ENCODE measurements at regions not wholly inside any gene's neighbourhood (a gene's known extent, or its start where the extent isn't known, plus 50 kb on each side); places are given as distances from the start of the nearest gene placed in this dataset.
"Not testable (repeated sequence)": the region's sequence is repeated elsewhere in the genome, so short reads cannot be mapped to it uniquely, and the experiment has no call there.

DNA sequence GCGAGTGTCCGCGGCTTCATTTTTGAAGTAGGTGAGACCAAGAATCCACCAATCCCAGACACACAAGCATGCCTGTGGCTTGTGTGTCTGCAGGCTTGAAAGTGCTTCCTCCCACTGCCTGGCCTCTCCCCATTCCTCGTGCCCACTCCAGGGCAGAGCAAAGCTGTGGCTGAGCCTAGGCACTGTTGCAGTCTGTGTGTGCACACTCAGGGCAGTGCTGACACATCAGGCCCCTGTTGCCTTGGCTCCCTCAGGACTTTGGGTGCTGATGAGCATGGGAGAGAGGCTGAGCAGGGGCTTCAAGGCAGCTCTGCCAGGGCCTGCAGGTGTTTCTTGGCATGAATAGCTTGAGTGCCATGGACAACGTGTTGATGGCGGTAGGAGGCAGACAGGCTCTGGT lies 776.7 kb downstream of the CDH11 start:
- peaks cover 7% of the 10 kb centered on the region for H3K9me3 Mint-ChIP-seq
- DNase-seq = no peak
- H3K36me3 Mint-ChIP-seq (ENCODE audit: low read depth) = no peaks in the 10 kb centered on the region
- no peaks in the 10 kb centered on the region for H3K27me3 Mint-ChIP-seq
- no peak overlapping the region for H3K4me3 Mint-ChIP-seq
- H3K27ac Mint-ChIP-seq = no peak overlapping the region
- ChIA-PET POLR2A (no interaction called here), CTCF (no interaction called here)
- no peaks in the 10 kb centered on the region for H3K4me1 Mint-ChIP-seq

- POLR2A ChIA-PET; H3K27me3 Mint-ChIP-seq; H3K36me3 Mint-ChIP-seq (ENCODE audit: low read depth); CTCF ChIA-PET; DNase-seq; H3K9me3 Mint-ChIP-seq; H3K4me3 Mint-ChIP-seq; H3K4me1 Mint-ChIP-seq; H3K27ac Mint-ChIP-seq: not testable (repeated sequence)
Measured at GRCh38 chr16:64343820-64344443, 777.9 kb downstream of the CDH11 start.

GRCh38 chr16:64343061-64343819 lies 778.6 kb downstream of the CDH11 start:
- no peaks in the 10 kb centered on the region for H3K36me3 Mint-ChIP-seq (ENCODE audit: low read depth)
- no peak overlapping the region for H3K4me3 Mint-ChIP-seq
- H3K4me1 Mint-ChIP-seq = no peaks in the 10 kb centered on the region
- no peak for DNase-seq
- H3K9me3 Mint-ChIP-seq = peaks cover 7% of the 10 kb centered on the region
- no peaks in the 10 kb centered on the region for H3K27me3 Mint-ChIP-seq
- H3K27ac Mint-ChIP-seq = no peak overlapping the region
- ChIA-PET CTCF (no interaction called here), POLR2A (no interaction called here)

DNA sequence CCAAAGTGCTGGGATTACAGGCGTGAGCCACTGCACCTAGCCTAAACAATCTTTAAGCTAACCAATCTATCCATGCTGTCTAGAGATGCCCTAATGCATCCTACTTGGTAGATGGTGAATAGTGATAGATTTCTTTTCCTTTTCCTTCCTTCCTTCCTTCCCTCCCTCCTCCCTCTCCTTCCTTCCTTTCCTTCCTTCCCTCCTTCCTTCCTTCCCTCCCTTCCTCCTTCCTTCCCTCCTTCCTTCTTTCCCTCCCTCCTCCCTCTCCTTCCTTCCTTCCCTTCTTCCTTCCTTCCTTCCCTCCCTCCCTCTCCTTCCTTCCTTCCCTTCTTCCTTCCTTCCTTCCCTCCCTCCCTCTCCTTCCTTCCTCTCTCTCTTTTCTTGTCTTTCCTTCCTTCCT lies 780.5 kb downstream of the CDH11 start:
- POLR2A ChIA-PET; H3K4me3 Mint-ChIP-seq; H3K27ac Mint-ChIP-seq; H3K36me3 Mint-ChIP-seq (ENCODE audit: low read depth); H3K4me1 Mint-ChIP-seq; CTCF ChIA-PET; H3K27me3 Mint-ChIP-seq; H3K9me3 Mint-ChIP-seq; DNase-seq: not testable (repeated sequence)

DNA sequence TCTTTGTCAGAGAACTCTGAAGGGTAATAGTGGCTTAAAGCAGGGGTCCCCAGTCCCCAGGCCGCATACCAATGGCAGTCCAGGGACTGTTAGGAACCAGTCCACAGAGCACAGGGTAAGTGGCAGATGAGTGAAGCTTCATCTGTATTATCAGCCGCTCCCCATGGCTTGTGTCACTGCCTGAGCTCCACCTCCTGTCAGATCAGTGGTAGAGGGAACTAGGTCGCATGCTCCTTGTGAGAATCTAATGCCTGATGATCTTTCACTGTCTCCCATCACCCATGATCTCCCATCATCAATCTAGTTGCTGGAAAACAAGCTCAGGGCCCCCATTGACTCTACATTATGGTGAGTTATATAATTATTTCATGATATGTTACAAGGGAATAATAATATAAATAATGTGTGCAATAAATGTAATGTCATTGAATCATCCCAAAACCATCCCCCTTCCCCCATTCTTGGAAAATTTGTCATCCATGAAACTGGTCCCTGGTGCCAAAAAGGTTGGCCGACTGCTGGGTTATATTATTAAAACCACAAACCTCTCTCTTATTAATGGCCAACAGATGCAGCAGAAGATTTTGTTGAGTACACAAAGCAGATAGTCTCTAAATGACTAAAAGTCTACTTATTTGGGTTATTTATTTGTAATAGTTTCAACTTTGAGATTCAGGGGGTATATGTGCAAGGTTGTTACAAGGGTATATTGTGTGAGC lies 782.7 kb downstream of the CDH11 start:
- Mint-ChIP-seq H3K36me3 (ENCODE audit: low read depth) (no peaks in the 10 kb centered on the region), H3K9me3 (peaks cover 2% of the 10 kb centered on the region), H3K27me3 (no peaks in the 10 kb centered on the region), H3K27ac (no peak overlapping the region), H3K4me1 (no peaks in the 10 kb centered on the region), H3K4me3 (no peak overlapping the region)
- no peak for DNase-seq
- ChIA-PET POLR2A (no interaction called here), CTCF (no interaction called here)

- ChIA-PET CTCF (no interaction called here), POLR2A (no interaction called here)
- Mint-ChIP-seq H3K4me3 (no peak overlapping the region), H3K9me3 (peaks cover 2% of the 10 kb centered on the region), H3K27ac (no peak overlapping the region), H3K27me3 (no peaks in the 10 kb centered on the region), H3K36me3 (ENCODE audit: low read depth) (no peaks in the 10 kb centered on the region), H3K4me1 (no peaks in the 10 kb centered on the region)
- no peak for DNase-seq
Measured at GRCh38 chr16:64321881-64322280, 800.0 kb downstream of the CDH11 start.

GRCh38 chr16:64321066-64321465 lies 800.8 kb downstream of the CDH11 start:
- no peak for DNase-seq
- Mint-ChIP-seq H3K9me3 (peaks cover 2% of the 10 kb centered on the region), H3K27ac (no peak overlapping the region), H3K4me3 (no peak overlapping the region), H3K27me3 (no peaks in the 10 kb centered on the region), H3K4me1 (no peaks in the 10 kb centered on the region), H3K36me3 (ENCODE audit: low read depth) (no peaks in the 10 kb centered on the region)
- ChIA-PET CTCF (no interaction called here), POLR2A (no interaction called here)

DNA sequence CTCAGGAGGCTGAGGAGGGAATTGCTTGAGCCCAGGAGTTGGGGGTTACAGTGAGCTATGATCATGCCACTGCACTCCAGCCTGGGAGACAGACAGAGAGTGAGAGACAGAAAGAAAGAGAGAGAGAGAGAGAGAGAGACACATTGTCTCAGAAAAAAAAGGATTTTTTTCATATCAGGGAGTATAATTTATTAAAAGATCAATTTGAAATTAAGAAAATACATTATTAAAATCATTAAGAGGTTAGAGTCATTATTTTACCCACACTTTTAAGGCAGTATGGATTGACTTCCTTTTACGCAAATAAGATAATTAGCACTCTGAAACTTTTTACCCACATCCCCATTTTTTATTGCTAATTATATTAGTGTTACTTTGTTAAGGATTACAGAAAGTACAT lies 804.3 kb downstream of the CDH11 start:
- Mint-ChIP-seq H3K27me3 (no peaks in the 10 kb centered on the region), H3K27ac (no peak overlapping the region), H3K4me3 (no peak overlapping the region), H3K36me3 (ENCODE audit: low read depth) (no peaks in the 10 kb centered on the region), H3K4me1 (no peaks in the 10 kb centered on the region), H3K9me3 (peaks cover 10% of the 10 kb centered on the region)
- POLR2A ChIA-PET = no interaction called here
- no peak for DNase-seq
- CTCF ChIA-PET = no interaction called here

DNA sequence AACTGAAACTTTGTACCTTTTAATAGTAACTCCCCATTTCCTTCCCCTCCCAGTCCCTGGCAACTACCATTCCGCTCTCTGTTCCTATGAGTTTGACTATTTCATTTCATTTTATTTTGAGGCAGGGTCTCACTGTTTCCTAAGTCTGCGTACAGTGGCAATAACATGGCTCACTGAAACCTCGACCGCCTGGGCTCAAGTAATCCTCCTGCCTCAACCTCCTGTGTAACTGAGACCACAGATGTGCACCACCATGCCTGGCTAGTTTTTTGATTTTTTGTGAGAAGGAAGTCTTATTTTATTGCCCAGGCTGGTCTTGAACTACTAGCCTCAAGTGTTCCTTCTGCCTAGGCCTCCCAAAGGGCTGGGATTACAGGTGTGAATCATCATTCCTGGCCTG lies 808.1 kb downstream of the CDH11 start:
- ChIA-PET CTCF (no interaction called here), POLR2A (no interaction called here)
- DNase-seq = no peak
- Mint-ChIP-seq H3K27me3 (no peaks in the 10 kb centered on the region), H3K9me3 (peaks cover 18% of the 10 kb centered on the region), H3K36me3 (ENCODE audit: low read depth) (no peaks in the 10 kb centered on the region), H3K4me1 (no peaks in the 10 kb centered on the region), H3K4me3 (no peak overlapping the region), H3K27ac (no peak overlapping the region)

GRCh38 chr16:64312980-64313379 lies 808.9 kb downstream of the CDH11 start:
- DNase-seq = no peak
- Mint-ChIP-seq H3K36me3 (ENCODE audit: low read depth) (no peaks in the 10 kb centered on the region), H3K4me3 (no peak overlapping the region), H3K27ac (no peak overlapping the region), H3K9me3 (peaks cover 23% of the 10 kb centered on the region), H3K27me3 (no peaks in the 10 kb centered on the region), H3K4me1 (no peaks in the 10 kb centered on the region)
- ChIA-PET POLR2A (no interaction called here), CTCF (no interaction called here)

- CTCF ChIA-PET = no interaction called here
- Mint-ChIP-seq H3K27me3 (no peaks in the 10 kb centered on the region), H3K9me3 (peaks cover 25% of the 10 kb centered on the region), H3K36me3 (ENCODE audit: low read depth) (no peaks in the 10 kb centered on the region), H3K4me1 (no peaks in the 10 kb centered on the region), H3K27ac (no peak overlapping the region), H3K4me3 (no peak overlapping the region)
- POLR2A ChIA-PET = no interaction called here
- no peak for DNase-seq
Measured at GRCh38 chr16:64312292-64312691, 809.6 kb downstream of the CDH11 start.

DNA sequence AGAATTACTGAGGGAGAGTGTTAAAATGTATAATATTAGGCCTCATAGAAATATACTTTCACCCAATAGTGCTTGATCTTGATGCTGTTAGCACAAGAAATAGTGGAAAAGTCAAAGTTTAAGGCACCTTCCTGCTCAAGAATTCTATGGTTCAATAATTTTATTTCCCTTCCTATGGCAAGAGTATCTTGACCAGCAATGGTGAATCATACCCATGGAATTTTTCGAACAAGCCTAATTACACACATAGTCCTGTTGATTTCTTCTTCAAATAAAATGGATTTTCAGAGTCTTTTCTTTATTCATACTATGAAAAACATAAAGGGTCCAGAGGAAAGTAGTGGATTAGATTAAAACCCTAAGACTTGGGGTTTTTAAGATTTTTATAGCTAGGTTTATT lies 810.6 kb downstream of the CDH11 start:
- CTCF ChIA-PET = no interaction called here
- H3K27me3 Mint-ChIP-seq = no peaks in the 10 kb centered on the region
- peaks cover 30% of the 10 kb centered on the region for H3K9me3 Mint-ChIP-seq
- no peaks in the 10 kb centered on the region for H3K4me1 Mint-ChIP-seq
- DNase-seq = no peak
- H3K36me3 Mint-ChIP-seq (ENCODE audit: low read depth) = no peaks in the 10 kb centered on the region
- POLR2A ChIA-PET = no interaction called here
- no peak overlapping the region for H3K4me3 Mint-ChIP-seq
- no peak overlapping the region for H3K27ac Mint-ChIP-seq

DNA sequence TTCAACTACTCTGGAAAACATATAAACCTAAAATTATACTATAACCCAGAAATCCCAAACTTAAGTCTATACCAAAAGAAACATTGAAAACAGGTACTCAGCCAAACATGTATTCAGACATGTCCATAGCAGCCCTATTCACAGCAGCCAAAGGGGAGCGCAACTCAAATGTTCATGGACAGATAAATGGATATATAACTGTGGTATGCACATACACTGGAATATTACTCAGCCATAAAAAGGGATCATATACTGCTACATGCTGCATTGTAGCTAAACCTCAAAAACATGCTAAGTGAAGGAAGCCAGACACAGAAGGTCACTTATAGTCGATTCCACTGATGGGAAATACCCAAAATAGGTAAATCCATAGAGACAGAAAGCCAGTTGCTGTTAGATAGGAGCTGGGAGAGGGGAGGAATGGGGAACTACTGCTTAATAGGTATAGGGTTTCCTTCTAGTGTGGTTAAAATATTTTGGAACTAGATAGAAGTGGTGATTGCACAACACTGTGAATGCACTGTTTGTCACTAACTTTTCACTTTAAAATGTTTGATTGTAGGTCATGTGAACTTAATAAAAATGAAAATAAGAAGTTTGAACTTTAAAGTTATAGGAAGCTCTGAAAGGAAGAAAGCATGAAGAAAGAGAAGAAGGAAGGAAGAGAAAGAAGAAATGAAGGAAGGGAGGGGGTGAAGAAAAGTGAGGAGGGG lies 812.3 kb downstream of the CDH11 start:
- Mint-ChIP-seq H3K27me3 (no peaks in the 10 kb centered on the region), H3K4me1 (no peaks in the 10 kb centered on the region), H3K4me3 (no peak overlapping the region), H3K9me3 (peaks cover 29% of the 10 kb centered on the region), H3K36me3 (ENCODE audit: low read depth) (no peaks in the 10 kb centered on the region), H3K27ac (no peak overlapping the region)
- ChIA-PET POLR2A (no interaction called here), CTCF (no interaction called here)
- DNase-seq = no peak
